OCI-LY7 (cell line): ENCODE measurements at regions not wholly inside any gene's neighbourhood (a gene's known extent, or its start where the extent isn't known, plus 50 kb on each side); places are given as distances from the start of the nearest gene placed in this dataset.

ENCODE experiments used
- CTCF ChIP-seq: fragments of 200-600 bp; sonication (generic); conservative IDR thresholded peaks from 2 replicates; pipeline ENCODE4 v1.5.1; 2014; ENCODE audit warnings: mild to moderate bottlenecking, antibody characterized with exemption, low read length, moderate library complexity, mixed read lengths
- EZH2phosphoT487 ChIP-seq: fragments of 200-600 bp; sonication (generic); IDR thresholded peaks from 2 replicates; pipeline ENCODE4 v1.6.1; 2018; ENCODE audit warnings: low read depth, borderline replicate concordance, mild to moderate bottlenecking, mixed run types, antibody characterized with exemption, low read length, moderate library complexity, mixed read lengths

GRCh38 chr3:178381555-178381954 is 154.7 kb upstream of the KCNMB2 start:
- TF ChIP-seq CTCF (no peak), EZH2phosphoT487 (no peak)
